HG03469 (cell line): ENCODE measurements at regions not wholly inside any gene's neighbourhood (a gene's known extent, or its start where the extent isn't known, plus 50 kb on each side); places are given as distances from the start of the nearest gene placed in this dataset.

Experiments
- ATAC-seq: cut with Tn5 transposase; IDR thresholded peaks from one replicate; pipeline ENCODE4 v1.9.1; 2021; ENCODE audit warnings: mild to moderate bottlenecking, moderate library complexity, moderate number of reproducible peaks; ENCODE audit not compliant: unreplicated experiment

DNA sequence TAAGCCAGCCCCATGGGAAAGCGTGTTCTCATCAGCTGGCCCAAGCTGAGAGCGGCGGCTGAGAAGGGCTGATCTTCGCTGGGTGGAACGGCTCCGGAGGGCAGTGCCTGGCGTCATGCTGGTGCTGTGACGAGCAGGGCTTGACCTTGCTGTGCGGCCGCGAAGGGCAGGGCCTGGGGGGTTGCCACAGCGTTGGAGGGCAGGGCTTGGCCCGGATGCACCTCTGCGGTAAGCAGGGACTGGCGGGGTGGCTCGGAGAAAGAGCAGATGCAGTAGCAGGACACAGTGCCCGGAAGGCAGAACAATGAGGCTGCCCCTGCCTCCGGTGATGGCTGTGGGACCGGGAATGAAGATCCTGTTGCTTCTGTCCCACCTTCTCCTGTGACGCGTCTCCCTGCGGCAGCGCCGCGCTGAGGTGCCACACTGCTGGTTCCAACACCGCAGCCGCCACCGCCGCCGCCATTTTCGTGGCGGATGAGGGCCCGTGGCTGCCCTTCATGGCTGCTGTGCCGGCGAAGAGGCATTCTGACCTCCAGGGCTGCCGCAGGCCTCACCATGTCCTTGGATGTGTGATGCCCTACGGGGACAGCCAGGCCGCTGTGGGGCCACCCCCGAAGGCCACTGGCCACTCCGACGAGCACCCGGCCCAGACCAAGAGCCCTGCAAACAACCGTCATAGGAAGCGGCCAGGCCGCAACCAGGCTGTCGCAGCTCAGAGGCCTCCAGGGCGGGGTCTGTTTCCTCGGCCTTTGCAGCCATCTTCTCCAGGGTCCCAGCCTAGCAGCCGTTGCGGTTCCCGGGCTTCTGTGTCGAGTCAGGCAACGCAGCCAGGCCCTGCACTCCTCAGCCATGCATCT lies 890.5 kb upstream of the CTNND2 start:
- no peak for ATAC-seq

DNA sequence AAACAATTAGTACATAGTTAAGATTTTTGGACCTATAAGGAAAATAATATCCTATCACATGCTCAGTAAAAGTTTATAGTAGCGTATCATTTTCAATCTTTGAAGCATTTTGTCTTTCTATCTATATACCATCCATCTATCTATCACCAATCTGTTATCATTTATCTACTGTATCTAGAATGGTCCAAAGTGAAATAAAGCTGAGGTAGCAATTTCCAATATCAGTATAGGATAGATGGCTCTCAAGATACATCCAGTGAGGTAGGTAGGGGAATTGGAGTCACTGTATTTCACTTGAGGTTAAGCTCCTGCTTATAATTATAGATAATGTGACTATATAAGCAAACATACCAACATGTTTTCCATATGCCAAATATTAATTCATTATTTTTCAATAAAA lies 889.1 kb upstream of the CTNND2 start:
- ATAC-seq = no peak

DNA sequence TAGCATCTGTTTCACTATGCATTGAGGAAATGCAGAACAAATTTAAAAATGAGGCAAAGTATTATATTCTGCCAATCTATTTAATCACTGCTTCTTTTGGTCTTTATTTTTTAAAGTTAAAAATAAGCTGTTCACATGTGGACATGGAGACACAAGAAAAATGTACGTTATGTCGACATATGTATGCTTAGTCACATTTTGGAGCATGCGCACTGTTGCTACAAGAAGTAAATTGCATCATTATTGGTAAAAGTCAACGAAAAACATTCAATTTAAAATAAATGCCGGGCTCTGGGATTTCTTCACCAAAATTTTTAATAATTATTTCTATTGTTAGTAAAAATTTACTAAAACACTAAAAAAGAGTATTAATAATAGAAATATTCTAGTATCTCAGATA lies 876.3 kb upstream of the CTNND2 start:
- no peak for ATAC-seq

DNA sequence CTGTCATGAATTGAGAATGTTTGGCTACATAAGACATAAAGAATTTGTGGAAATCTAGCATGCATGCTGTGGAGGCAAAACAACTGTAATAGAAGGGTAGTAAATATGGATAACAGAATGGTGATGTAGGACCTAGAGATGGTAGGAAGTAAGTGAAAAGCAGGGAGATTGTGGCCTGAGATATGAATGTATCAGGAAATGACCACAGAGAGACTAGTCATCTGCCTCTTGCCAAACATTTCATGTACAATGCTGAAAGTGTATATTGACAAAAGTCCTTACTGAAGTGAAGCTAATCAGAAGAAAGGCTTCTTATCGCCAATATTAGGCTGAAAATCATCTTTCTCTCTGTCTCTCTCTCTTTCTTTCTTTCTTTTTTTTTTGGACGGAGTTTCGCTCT lies 873.1 kb upstream of the CTNND2 start:
- no peak for ATAC-seq

DNA sequence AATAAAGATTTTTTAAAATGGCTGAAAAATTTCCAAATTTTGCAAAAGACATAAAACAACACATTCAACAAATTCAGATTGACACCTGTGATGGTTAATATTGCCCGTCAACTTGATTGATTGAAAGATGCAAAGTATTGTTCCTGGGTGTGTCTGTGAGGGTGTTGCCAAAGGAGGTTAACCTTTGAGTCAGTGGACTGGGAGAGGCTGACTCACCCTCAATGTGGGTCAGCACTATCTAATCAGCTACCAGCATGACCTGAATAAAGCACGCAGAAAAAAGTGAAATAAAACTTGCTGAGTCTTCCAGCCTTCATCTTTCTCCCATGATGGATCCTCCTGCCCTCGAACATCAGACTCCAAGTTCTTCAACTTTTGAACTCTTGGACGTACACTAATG lies 868.0 kb upstream of the CTNND2 start:
- no peak for ATAC-seq

DNA sequence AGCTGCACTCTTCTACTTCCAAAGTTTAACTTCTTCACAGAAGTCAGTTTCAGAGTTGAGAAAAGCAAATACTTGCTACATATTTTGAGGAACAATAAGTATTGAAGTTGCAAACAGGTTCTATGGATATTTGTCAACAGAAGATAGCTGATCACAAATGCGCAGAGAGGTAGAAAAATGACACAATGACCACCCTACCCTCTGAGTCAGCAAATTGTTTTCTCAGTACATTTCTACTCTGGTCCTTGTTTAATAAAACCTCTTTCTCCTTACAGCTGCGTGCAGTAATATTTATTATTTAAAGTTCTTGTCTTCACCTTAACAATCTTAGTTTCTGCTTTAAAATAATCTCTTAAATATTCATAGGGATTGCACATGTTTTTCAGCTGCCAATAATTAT lies 855.1 kb upstream of the CTNND2 start:
- no peak for ATAC-seq

DNA sequence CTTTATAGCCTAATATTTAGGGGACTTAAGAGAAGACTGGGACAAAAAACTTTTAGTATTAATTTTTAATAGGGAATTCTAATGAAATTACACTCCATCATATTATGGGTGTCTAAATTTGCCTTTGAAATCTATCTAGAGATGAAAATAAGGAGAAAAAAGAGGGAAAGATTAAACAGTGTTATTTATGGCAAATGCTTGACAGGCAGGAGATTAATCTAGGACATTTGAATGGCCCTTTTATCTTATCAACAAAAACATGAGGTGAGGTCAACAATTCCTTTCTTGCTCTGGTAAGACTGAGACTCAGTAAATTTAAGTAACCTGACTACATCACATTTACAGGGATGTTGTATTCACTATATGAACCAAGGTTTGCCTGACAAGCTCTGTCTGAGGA lies 852.8 kb upstream of the CTNND2 start:
- no peak for ATAC-seq

DNA sequence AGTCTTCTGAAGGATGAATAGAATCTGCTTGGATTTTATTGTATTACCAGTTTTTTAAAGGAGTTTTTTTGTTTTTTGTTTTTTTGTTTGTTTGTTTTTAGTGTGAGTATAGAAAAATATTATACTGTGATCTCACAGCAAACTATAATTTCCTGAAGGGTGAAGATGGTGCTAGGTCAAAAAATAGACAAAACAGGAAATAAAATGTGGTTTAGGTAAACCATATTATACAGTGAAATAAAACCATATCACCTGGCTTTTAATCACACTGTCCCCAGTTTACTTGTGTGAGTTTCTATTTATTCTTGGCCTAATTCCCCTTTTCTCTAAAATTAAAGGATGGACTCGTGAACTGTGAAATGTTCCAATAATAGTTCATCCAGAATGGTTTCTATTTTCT lies 841.3 kb upstream of the CTNND2 start:
- ATAC-seq = no peak

DNA sequence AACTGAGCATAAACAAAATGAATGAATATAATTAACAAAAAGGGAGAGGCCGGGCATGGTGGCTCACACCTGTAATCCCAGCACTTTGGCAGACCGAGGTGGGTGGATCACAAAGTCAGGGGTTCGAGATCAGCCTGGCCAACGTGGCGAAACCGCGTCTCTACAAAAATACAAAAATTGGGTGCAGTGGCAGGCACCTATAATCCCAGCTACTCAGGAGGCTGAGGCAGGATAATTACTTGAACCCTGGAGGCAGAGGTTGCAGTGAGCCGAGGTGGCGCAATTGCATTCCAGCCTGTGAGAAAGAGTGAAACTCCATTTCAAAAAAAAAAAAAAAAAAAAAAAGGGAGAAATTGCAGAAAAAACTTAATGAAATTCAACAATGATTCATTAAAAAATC lies 839.3 kb upstream of the CTNND2 start:
- ATAC-seq = no peak

DNA sequence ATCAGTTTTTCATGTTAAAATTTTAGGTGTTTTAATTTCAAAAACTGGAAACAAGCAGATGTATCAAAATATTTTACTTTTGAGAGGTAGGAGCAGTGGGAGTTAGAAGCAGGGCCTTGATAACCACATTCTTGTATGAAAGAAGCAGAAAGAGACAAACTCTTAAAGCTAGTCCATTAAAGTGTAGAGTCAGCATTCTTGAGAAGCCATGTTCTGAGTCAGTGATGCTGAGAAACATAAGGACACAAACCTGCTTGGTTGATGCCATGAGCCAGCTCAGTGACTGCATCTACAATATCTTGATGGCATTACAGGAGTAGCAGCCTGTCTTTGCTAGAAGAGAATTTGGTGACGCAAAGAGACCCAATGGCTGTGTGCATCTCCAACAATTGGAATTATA lies 826.1 kb upstream of the CTNND2 start:
- no peak for ATAC-seq

DNA sequence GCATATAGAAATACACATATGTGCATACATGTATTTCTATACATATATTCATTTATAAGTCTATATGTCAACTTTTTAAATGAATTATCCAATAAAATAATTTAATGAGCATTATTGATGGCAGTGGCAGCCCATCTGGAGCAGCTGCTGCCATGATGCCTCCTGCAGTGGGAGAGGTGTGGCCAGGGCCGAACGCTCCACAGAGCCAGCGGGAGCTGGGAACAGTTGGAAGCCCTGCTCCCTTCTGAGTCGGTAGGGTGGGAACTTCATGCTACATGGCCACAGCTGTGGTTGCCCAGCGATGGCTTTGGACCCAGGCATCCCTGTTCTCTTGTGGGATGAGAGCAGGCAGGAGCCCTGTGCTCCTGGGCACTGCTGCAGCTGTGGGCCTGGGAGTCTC lies 812.4 kb upstream of the CTNND2 start:
- no peak for ATAC-seq

DNA sequence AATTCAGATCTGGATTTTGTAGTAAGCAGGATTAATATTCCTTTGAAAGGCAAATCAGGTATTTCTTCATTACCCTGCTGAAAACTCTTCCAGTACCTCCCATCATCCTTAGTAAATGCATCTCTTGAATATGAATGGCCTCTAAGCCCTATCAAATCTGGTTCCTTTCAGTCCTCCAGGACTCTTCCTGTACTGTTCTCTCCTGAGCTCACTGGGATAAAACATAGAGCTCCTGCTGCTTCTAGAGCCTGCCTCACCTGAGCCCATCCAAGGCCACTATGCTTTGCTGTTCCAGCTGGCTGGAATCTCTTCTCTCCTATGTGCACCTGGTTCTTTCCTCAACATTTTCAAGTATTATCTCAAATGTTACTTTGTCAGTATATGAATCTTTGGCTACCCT lies 803.3 kb upstream of the CTNND2 start:
- no peak for ATAC-seq

DNA sequence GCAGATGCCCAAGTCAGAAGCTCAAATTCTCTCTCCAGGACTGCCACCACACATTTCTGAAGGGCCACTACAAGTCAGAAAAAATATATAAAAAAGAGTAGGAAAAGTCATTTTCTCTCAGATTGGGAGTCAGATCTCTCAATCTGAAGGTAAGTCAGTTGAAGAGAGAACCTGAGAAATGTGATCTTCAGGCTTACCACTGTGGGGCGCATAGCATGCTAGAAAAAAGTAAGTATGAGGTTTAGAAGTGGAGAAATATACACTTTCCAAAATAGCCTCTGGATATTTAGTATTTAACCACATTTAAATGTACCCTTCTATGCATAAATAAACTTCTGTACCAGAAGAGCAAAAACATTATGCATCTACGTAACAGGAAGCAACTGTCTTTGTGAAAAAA lies 800.7 kb upstream of the CTNND2 start:
- no peak for ATAC-seq

DNA sequence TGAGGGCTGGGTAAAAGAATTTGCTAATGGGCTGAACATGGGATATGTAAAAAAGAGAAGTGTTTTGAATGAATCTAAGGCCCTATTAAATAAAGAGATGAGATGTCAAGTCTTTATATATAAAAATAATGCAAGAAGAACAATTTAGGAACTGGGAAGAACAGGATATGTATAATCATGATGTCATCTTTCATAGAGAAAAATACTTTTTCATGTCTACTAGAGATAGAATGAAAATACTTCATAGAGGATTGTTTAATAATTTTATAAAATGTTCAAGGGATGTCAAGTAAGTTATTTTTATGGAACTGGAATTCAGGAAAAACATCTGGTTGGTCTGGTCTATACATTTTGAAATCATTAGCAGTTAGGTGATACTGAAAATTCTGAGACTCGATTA lies 799.0 kb upstream of the CTNND2 start:
- ATAC-seq = no peak

DNA sequence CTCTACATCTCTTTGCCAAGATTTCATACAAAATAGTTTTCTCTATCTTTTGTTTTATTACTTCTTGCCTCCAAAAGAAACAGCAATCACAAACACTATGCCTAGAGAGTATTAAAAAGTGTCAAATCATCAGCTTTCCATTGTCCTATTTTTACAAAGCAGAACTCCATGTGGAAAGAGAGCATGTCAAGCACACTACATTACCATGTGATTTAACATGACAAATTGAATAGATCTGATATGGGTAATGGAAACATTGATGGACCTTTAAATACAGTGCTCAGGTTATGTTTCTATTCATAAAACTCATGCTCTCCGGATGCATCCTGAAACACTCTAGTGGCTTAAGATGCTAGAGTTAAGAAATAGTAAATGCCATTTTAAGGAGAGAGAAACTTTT lies 791.4 kb upstream of the CTNND2 start:
- ATAC-seq = no peak

DNA sequence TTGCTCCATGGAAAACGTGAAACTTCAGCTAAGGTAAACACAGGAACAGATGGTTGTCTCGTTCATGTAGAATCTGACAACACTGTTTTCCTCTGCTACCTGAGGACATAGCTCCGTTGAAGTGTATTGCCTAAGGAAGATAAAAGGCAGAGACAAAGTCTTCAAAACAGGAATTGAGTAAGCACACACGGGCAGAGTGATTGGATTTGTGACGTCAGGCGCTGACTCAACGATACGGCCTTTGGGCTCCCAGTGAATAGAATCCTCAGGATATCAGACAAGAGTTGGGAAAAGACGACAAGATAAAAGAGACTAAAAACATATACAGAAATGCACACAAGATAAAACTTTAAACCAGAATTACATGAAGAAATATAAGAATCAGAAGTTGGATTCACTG lies 787.1 kb upstream of the CTNND2 start:
- ATAC-seq = no peak

DNA sequence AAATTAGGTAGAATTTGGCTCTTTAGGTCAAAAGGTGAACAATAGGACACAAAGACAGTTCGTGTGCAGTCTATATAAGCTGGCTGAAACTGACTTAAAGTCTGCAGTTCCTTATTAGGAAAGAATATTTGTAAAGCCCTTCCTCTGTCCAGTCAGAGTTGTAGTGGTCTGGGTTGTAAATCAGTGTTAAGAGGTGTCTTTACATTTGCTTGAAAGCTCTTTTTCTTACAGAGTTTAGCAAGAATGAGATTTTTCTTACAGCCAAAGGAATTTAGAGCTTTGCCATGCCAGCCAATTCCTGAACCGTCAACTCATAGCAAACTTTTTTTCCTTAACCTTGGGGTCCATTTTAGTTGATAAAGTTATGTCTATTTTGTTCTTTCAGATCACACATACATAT lies 786.1 kb upstream of the CTNND2 start:
- no peak for ATAC-seq

DNA sequence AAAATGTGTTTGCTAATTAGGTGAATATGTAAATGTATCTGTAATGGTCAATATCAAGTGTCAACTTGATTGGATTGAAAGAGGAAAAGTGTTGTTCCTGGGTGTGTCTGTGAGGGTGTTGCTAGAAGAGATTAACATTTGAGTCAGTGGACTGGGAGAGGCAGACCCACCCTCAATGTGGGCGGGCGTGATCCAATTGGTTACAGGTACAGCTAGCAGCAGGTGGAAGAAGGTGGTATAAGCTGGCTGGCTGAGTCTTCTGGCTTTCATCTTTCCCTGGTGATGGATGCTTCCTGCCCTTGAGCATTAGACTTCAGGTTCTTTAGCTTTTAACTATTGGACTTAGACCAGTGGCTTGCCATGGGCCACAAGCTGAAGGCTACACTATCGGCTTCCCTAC lies 779.0 kb upstream of the CTNND2 start:
- no peak for ATAC-seq

DNA sequence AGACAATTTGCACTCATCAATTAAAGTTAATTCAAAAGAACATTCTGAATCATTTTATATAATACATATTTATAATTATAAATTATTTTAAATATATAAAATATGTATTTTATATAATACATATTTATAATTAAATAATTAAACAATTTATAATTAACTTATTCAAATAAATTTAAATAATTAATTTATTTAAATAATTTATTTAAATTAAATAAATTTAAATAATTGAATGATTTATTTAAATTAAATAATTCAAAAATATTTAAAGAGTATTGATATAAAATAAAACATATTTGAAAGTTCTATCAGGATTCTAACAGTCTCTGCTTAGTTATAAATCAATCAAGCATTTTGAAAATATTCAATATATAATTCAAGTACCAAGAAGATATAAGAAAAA lies 775.5 kb upstream of the CTNND2 start:
- no peak for ATAC-seq

DNA sequence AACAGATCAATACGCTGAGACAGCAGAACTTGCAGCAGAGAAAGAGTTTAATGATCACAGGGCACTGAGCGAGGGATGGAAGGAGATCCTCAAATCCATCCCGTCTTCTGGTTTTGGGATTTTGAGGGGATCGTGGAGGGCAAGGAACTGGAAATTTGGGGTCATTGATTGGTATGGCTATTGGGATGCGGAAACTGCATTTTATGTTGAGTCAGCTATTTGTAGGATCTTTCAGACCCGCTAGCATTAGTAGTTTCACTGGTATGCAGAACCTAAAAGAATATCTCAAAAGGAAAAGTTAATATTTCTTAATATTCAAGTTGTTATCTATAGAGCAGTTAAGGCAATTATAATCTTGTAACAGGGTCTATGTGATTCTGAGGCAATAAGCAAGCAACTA lies 771.7 kb upstream of the CTNND2 start:
- ATAC-seq = no peak

DNA sequence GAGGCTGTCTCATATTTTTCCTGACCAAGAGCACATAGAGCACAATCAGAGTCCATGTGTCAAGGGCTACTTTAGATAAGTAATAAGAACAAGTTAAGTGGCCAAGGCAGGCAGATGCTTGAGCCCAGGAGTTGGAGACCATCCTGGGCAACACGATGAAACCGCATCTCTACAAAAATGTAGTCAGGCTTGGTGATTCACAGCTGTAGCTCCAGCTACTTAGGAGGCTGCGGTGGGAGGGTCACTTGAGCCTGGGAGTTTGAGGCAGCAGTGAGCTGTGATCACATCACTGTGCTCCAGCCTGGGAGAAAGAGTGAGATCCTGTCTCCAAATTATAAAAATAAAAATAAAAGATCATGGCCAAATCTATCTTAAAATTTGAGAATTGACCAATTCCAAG lies 767.9 kb upstream of the CTNND2 start:
- no peak for ATAC-seq

DNA sequence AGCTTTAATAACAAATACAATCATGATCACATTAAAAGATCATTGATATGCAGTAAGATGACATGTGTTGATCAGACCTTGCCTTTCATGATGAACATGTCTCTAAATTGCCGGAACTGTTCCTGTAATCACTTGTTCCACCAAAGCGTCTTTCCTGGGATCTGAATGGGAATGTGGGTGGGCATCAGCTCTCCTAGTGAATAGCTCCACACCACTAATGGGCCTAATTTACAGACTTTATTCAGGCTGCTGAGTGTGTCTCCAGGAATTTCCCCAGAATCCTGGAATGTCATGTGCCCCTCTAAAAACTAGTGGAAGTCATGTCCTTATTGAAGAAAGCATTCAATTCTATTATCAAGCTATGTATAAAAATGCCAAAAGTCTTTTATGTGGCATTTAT lies 765.1 kb upstream of the CTNND2 start:
- no peak for ATAC-seq

DNA sequence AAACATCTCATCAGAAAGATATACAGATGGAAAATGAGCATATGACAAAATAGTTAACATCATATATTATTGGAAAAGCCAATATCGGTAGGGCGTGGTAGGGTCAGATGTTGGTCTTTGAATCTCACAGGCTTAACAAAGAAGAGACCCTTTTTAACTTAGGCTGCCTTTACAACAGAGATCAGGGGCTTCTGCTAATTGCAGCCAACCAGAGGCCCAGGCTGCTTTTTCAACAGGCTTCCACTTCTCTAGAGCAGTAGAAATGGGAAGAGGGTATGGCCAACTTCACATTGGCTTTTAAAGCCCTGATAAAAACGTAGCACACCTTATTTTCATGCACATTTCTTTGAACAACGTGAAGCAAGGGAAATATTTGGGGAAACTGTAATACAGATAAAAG lies 764.3 kb upstream of the CTNND2 start:
- ATAC-seq = no peak
